Neural cell (in vitro differentiated cells): ENCODE measurements at regions not wholly inside any gene's neighbourhood (a gene's known extent, or its start where the extent isn't known, plus 50 kb on each side); places are given as distances from the start of the nearest gene placed in this dataset.

Source experiments
- H2AFZ ChIP-seq: fragments of 200-600, 300-800 bp; sonication (generic), shearing (Covaris generic); 2 replicates; pipeline ENCODE4 v1.6.0; 2014; ENCODE audit warnings: low read depth, mild to moderate bottlenecking, antibody characterized with exemption, low read length, moderate library complexity
- H3F3A ChIP-seq: fragments of 200-600 bp; shearing (Covaris generic); 2 replicates; pipeline ENCODE4 v1.6.1; 2016; ENCODE audit warnings: mild to moderate bottlenecking, moderate library complexity, mixed read lengths, antibody characterized with exemption, low read length; ENCODE audit not compliant: insufficient read depth, poor library complexity, severe bottlenecking
- H3K27ac ChIP-seq: fragments of 200-600, 300-800 bp; sonication (generic), shearing (Covaris generic); 2 replicates; pipeline ENCODE4 v1.5.1; 2014; ENCODE audit warnings: mild to moderate bottlenecking, low read length, moderate library complexity
- H3K27me3 ChIP-seq: fragments of 300-800, 200-600 bp; sonication (generic), shearing (Covaris generic); 2 replicates; pipeline ENCODE4 v1.6.0; 2014; ENCODE audit warnings: mild to moderate bottlenecking, low read depth, low read length, moderate library complexity; ENCODE audit not compliant: insufficient read depth
- H3K36me3 ChIP-seq: fragments of 300-800, 200-600 bp; sonication (generic), shearing (Covaris generic); 2 replicates; pipeline ENCODE4 v1.5.1; 2014; ENCODE audit warnings: mild to moderate bottlenecking, antibody characterized with exemption, low read length, moderate library complexity; ENCODE audit not compliant: insufficient read depth
- H3K4me2 ChIP-seq: fragments of 300-800, 200-600 bp; sonication (generic), shearing (Covaris generic); 2 replicates; pipeline ENCODE4 v1.6.0; 2014; ENCODE audit warnings: mild to moderate bottlenecking, low read length
- H3K4me3 ChIP-seq: fragments of 300-800, 200-600 bp; sonication (generic), shearing (Covaris generic); 2 replicates; pipeline ENCODE4 v1.5.1; 2014; ENCODE audit warnings: mild to moderate bottlenecking, low read length, moderate library complexity
- H3K79me2 ChIP-seq: fragments of 200-600 bp; shearing (Covaris generic); replicated peaks from 2 replicates; pipeline ENCODE4 v1.6.0; 2014; ENCODE audit warnings: mild to moderate bottlenecking, low read length, moderate library complexity; ENCODE audit not compliant: insufficient read depth
- H3K9ac ChIP-seq: fragments of 300-800, 200-600 bp; sonication (generic), shearing (Covaris generic); 2 replicates; pipeline ENCODE4 v1.6.1; 2016; ENCODE audit warnings: mild to moderate bottlenecking, low read length, mixed read lengths
- H3K9me2 ChIP-seq: fragments of 200-600 bp; shearing (Covaris generic); 2 replicates; pipeline ENCODE4 v1.6.1; 2016; ENCODE audit warnings: mild to moderate bottlenecking, low read length, mixed read lengths; ENCODE audit not compliant: insufficient read depth
- H3K9me3 ChIP-seq: fragments of 200-600, 300-800 bp; sonication (generic), shearing (Covaris generic); 2 replicates; pipeline ENCODE4 v1.6.1; 2016; ENCODE audit warnings: mild to moderate bottlenecking, mixed run types, low read length, moderate library complexity, mixed read lengths
- H4K20me1 ChIP-seq: fragments of 200-600 bp; shearing (Covaris generic); 2 replicates; pipeline ENCODE4 v1.6.1; 2016; ENCODE audit warnings: mild to moderate bottlenecking, mixed run types; ENCODE audit not compliant: insufficient read depth
- EP300 ChIP-seq: fragments of 450-650 bp; conservative IDR thresholded peaks from 2 replicates; pipeline ENCODE4 v1.6.1; 2014; ENCODE audit warnings: antibody characterized with exemption, mild to moderate bottlenecking, moderate library complexity; ENCODE audit not compliant: poor library complexity, severe bottlenecking
- EZH2 ChIP-seq: fragments of 200-600, 300-800 bp; shearing (Covaris generic), sonication (generic); IDR thresholded peaks from 2 replicates; pipeline ENCODE4 v1.6.1; 2014; ENCODE audit warnings: antibody characterized with exemption, low read length, borderline replicate concordance, mild to moderate bottlenecking; ENCODE audit not compliant: insufficient read depth, poor library complexity, severe bottlenecking
- MXI1 ChIP-seq: fragments of 450-650 bp; conservative IDR thresholded peaks from 2 replicates; pipeline ENCODE4 v1.6.1; 2014; ENCODE audit warnings: antibody characterized with exemption, mild to moderate bottlenecking; ENCODE audit not compliant: poor library complexity, severe bottlenecking
- POLR2AphosphoS5 ChIP-seq: IDR thresholded peaks from 2 replicates; pipeline ENCODE4 v1.6.1; 2012
- RAD21 ChIP-seq: fragments of 450-650 bp; conservative IDR thresholded peaks from 2 replicates; pipeline ENCODE4 v1.6.1; 2014; ENCODE audit warnings: antibody characterized with exemption, mild to moderate bottlenecking, moderate library complexity
- SMC3 ChIP-seq: fragments of 450-650 bp; conservative IDR thresholded peaks from 2 replicates; pipeline ENCODE4 v1.6.1; 2014; ENCODE audit warnings: antibody characterized with exemption, mild to moderate bottlenecking, moderate library complexity; ENCODE audit not compliant: poor library complexity
- TAF1 ChIP-seq: IDR thresholded peaks from 2 replicates; pipeline ENCODE4 v1.6.1; 2012; ENCODE audit warnings: low read depth
- TF ChIP-seq, protein P1 (sequence below): fragments of 450-650 bp; IDR thresholded peaks from 2 replicates; pipeline ENCODE4 v1.5.1; 2014; ENCODE audit warnings: antibody characterized with exemption, mild to moderate bottlenecking, moderate library complexity; ENCODE audit not compliant: poor library complexity, severe bottlenecking
- TF ChIP-seq, protein P2 (sequence below): IDR thresholded peaks from 2 replicates; pipeline ENCODE4 v1.6.1; 2012; ENCODE audit warnings: borderline replicate concordance

GRCh38 chr9:124120272-124120671, 108.7 kb downstream of the LHX2 start:
- H3K9me2 ChIP-seq: no peaks in the 10 kb centered on the region
- H3K36me3 ChIP-seq: no peaks in the 10 kb centered on the region
- no peak overlapping the region for H3K9ac ChIP-seq
- no peak overlapping the region for H2AFZ ChIP-seq
- H3K4me2 ChIP-seq: no peak overlapping the region
- no peak overlapping the region for H3K27ac ChIP-seq
- no peaks in the 10 kb centered on the region for H3F3A ChIP-seq
- no peaks in the 10 kb centered on the region for H4K20me1 ChIP-seq
- no peak overlapping the region for H3K4me3 ChIP-seq
- H3K9me3 ChIP-seq: peaks cover 3% of the 10 kb centered on the region
- no peaks in the 10 kb centered on the region for H3K27me3 ChIP-seq
- no peaks in the 10 kb centered on the region for H3K79me2 ChIP-seq
- no peak for TF ChIP-seq EZH2
- no peak for TF ChIP-seq EP300
- no peak for TF ChIP-seq RAD21
- no peak for TF ChIP-seq POLR2AphosphoS5
- TF ChIP-seq SMC3: no peak
- no peak for TF ChIP-seq TAF1
- TF ChIP-seq, protein P1, sequence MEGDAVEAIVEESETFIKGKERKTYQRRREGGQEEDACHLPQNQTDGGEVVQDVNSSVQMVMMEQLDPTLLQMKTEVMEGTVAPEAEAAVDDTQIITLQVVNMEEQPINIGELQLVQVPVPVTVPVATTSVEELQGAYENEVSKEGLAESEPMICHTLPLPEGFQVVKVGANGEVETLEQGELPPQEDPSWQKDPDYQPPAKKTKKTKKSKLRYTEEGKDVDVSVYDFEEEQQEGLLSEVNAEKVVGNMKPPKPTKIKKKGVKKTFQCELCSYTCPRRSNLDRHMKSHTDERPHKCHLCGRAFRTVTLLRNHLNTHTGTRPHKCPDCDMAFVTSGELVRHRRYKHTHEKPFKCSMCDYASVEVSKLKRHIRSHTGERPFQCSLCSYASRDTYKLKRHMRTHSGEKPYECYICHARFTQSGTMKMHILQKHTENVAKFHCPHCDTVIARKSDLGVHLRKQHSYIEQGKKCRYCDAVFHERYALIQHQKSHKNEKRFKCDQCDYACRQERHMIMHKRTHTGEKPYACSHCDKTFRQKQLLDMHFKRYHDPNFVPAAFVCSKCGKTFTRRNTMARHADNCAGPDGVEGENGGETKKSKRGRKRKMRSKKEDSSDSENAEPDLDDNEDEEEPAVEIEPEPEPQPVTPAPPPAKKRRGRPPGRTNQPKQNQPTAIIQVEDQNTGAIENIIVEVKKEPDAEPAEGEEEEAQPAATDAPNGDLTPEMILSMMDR: no peak
- no peak for TF ChIP-seq MXI1
- TF ChIP-seq, protein P2, sequence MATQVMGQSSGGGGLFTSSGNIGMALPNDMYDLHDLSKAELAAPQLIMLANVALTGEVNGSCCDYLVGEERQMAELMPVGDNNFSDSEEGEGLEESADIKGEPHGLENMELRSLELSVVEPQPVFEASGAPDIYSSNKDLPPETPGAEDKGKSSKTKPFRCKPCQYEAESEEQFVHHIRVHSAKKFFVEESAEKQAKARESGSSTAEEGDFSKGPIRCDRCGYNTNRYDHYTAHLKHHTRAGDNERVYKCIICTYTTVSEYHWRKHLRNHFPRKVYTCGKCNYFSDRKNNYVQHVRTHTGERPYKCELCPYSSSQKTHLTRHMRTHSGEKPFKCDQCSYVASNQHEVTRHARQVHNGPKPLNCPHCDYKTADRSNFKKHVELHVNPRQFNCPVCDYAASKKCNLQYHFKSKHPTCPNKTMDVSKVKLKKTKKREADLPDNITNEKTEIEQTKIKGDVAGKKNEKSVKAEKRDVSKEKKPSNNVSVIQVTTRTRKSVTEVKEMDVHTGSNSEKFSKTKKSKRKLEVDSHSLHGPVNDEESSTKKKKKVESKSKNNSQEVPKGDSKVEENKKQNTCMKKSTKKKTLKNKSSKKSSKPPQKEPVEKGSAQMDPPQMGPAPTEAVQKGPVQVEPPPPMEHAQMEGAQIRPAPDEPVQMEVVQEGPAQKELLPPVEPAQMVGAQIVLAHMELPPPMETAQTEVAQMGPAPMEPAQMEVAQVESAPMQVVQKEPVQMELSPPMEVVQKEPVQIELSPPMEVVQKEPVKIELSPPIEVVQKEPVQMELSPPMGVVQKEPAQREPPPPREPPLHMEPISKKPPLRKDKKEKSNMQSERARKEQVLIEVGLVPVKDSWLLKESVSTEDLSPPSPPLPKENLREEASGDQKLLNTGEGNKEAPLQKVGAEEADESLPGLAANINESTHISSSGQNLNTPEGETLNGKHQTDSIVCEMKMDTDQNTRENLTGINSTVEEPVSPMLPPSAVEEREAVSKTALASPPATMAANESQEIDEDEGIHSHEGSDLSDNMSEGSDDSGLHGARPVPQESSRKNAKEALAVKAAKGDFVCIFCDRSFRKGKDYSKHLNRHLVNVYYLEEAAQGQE: no peak

DNA sequence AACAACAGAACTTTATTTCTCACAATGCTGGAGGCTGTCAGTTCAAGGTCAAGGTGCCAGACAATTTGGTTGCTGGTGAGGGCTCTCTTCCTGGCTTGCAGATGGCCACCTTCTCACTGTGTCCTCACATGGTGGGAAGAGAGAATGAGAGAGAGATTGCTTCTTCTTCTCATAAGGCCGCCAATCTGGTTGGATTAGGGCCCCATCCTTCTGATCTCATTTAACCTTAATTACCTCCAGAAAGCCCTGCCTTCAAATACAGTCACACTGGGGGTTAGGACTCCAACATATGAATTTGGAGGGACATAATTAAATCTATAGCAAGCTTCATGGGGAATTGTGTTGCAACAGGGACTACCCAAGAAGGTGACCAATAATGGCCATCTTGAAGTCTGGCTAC, 110.2 kb downstream of the LHX2 start:
- TF ChIP-seq, protein P1: no peak
- TF ChIP-seq RAD21 (no peak), MXI1 (no peak), POLR2AphosphoS5 (no peak), SMC3 (no peak), EP300 (no peak)
- no peak overlapping the region for H3K9ac ChIP-seq
- H3K79me2 ChIP-seq: no peaks in the 10 kb centered on the region
- no peak overlapping the region for H2AFZ ChIP-seq
- no peaks in the 10 kb centered on the region for H3K27me3 ChIP-seq
- H3K36me3 ChIP-seq: no peaks in the 10 kb centered on the region
- H3K9me3 ChIP-seq: peaks cover 3% of the 10 kb centered on the region
- no peaks in the 10 kb centered on the region for H3K9me2 ChIP-seq
- H3F3A ChIP-seq: no peaks in the 10 kb centered on the region
- no peaks in the 10 kb centered on the region for H4K20me1 ChIP-seq
- no peak overlapping the region for H3K4me3 ChIP-seq
- H3K4me2 ChIP-seq: no peak overlapping the region
- H3K27ac ChIP-seq: no peak overlapping the region
